CD14-positive monocyte (primary cell): ENCODE measurements at regions not wholly inside any gene's neighbourhood (a gene's known extent, or its start where the extent isn't known, plus 50 kb on each side); places are given as distances from the start of the nearest gene placed in this dataset.
"Not testable (repeated sequence)": the region's sequence is repeated elsewhere in the genome, so short reads cannot be mapped to it uniquely, and the experiment has no call there.

Experiments
- DNase-seq, 3 donors: peaks; one replicate each; pipeline ENCODE4 v3.0.0-alpha.2; 2011 to 2022
- H2AFZ ChIP-seq: 2 replicates; pipeline ENCODE4 v1.6.0; 2012; ENCODE audit warnings: mild to moderate bottlenecking, low read depth, low read length, inconsistent platforms; ENCODE audit not compliant: insufficient read depth, poor library complexity, severe bottlenecking
- H3K27ac ChIP-seq, 2 donors: 1 replicate in 1 of 2; 2 replicates in 1 of 2; pipeline ENCODE4 v1.5.1; 2012 to 2013; ENCODE audit warnings: low read length in 2 of 2, control low read depth in 1 of 2, inconsistent platforms in 1 of 2, low read depth in 1 of 2, mild to moderate bottlenecking in 1 of 2
- H3K27me3 ChIP-seq, 2 donors: one replicate each; pipeline versions ENCODE4 v1.6.0 to v1.6.1; 2011 to 2013; ENCODE audit warnings: low read length in 2 of 2; ENCODE audit not compliant: control insufficient read depth in 2 of 2, insufficient read depth in 2 of 2
- H3K36me3 ChIP-seq, 2 donors: replicated peaks in 1 of 2; 1 replicate in 1 of 2; 2 replicates in 1 of 2; pipeline versions ENCODE4 v1.5.1 to v1.6.1; 2012 to 2013; ENCODE audit warnings: low read length in 2 of 2, control low read depth in 1 of 2, inconsistent platforms in 1 of 2, mild to moderate bottlenecking in 1 of 2; ENCODE audit not compliant: insufficient read depth in 2 of 2, control insufficient read depth in 1 of 2
- H3K4me1 ChIP-seq, 2 donors: 1 replicate in 1 of 2; 2 replicates in 1 of 2; pipeline versions ENCODE4 v1.5.1 to v1.6.1; 2012 to 2013; ENCODE audit warnings: low read length in 2 of 2, control low read depth in 1 of 2, inconsistent platforms in 1 of 2, mild to moderate bottlenecking in 1 of 2, moderate library complexity in 1 of 2; ENCODE audit not compliant: insufficient read depth in 2 of 2, control insufficient read depth in 1 of 2
- H3K4me2 ChIP-seq: replicated peaks from 2 replicates; pipeline ENCODE3; 2012; ENCODE audit warnings: low read length, moderate library complexity, mild to moderate bottlenecking; ENCODE audit not compliant: poor library complexity, severe bottlenecking; ENCODE audit errors: extremely low read depth
- H3K4me3 ChIP-seq, 3 experiments: fragments of 200-600 bp in 1 of 3; sonication (generic) in 1 of 3; replicated peaks in 1 of 3; 1 replicate in 2 of 3; 2 replicates in 1 of 3; pipeline ENCODE4 v1.5.1; 2011 to 2013; ENCODE audit warnings: low read length in 3 of 3, mild to moderate bottlenecking in 3 of 3, control low read depth in 2 of 3, low read depth in 2 of 3, inconsistent platforms in 1 of 3, moderate library complexity in 1 of 3
- H3K79me2 ChIP-seq: 2 replicates; pipeline ENCODE4 v1.6.0; 2012; ENCODE audit warnings: mild to moderate bottlenecking, control low read depth, inconsistent platforms, low read length, moderate library complexity; ENCODE audit not compliant: insufficient read depth
- H3K9ac ChIP-seq: 2 replicates; pipeline ENCODE4 v1.6.0; 2017; ENCODE audit warnings: low read length, mild to moderate bottlenecking; ENCODE audit not compliant: insufficient read depth, poor library complexity, severe bottlenecking
- H3K9me3 ChIP-seq, 2 donors: replicated peaks in 1 of 2; 1 replicate in 1 of 2; 2 replicates in 1 of 2; pipeline versions ENCODE4 v1.5.1 to v1.6.1; 2012 to 2013; ENCODE audit warnings: low read length in 2 of 2, control low read depth in 1 of 2; ENCODE audit not compliant: control insufficient read depth in 1 of 2, insufficient read depth in 1 of 2
- H4K20me1 ChIP-seq: 2 replicates; pipeline ENCODE4 v1.6.0; 2012; ENCODE audit warnings: mild to moderate bottlenecking, low read length, control low read depth, moderate library complexity; ENCODE audit not compliant: insufficient read depth
- H3K27ac Mint-ChIP-seq, 7 donors: one replicate each; pipeline ENCODE4 v1.8.0; 2020; ENCODE audit warnings: mild to moderate bottlenecking in 7 of 7, mixed read lengths in 7 of 7, moderate library complexity in 6 of 7, inconsistent platforms in 2 of 7
- H3K27me3 Mint-ChIP-seq, 3 donors: one replicate each; pipeline ENCODE4 v1.8.0; 2021 to 2022; ENCODE audit warnings: low read depth in 3 of 3, mild to moderate bottlenecking in 3 of 3, mixed read lengths in 3 of 3, moderate library complexity in 3 of 3, inconsistent platforms in 1 of 3
- H3K36me3 Mint-ChIP-seq, 2 donors: one replicate each; pipeline ENCODE4 v1.8.0; 2020; ENCODE audit warnings: mixed read lengths in 2 of 2, inconsistent platforms in 1 of 2, mild to moderate bottlenecking in 1 of 2
- H3K4me1 Mint-ChIP-seq: one replicate; pipeline ENCODE4 v1.8.0; 2020; ENCODE audit warnings: mild to moderate bottlenecking, mixed read lengths
- H3K4me3 Mint-ChIP-seq, 2 donors: one replicate each; pipeline ENCODE4 v1.8.0; 2020; ENCODE audit warnings: mild to moderate bottlenecking in 2 of 2, mixed read lengths in 2 of 2, moderate library complexity in 1 of 2
- H3K9me3 Mint-ChIP-seq, 7 donors: one replicate each; pipeline ENCODE4 v1.8.0; 2020 to 2022; ENCODE audit warnings: mixed read lengths in 7 of 7, mild to moderate bottlenecking in 6 of 7, moderate library complexity in 6 of 7, inconsistent platforms in 2 of 7
- WGBS: methylation state at CpG from one replicate; pipeline ENCODE4 v1.1.5; 2013; ENCODE audit warnings: missing lambda C conversion rate; ENCODE audit not compliant: insufficient coverage; 5-methylcytosine and 5-hydroxymethylcytosine counted together
- intact Hi-C, 2 donors: fragments of 100-400 bp; cut with micrococcal nuclease; formaldehyde crosslinking; loops; one replicate each; pipeline versions ENCODE4 v1.15.0 to v1.15.1; 2023
- TF ChIP-seq, protein P1 (sequence below): fragments of 200-600 bp; IDR thresholded peaks from one replicate; pipeline ENCODE4 v1.8.0; 2022; ENCODE audit warnings: antibody characterized with exemption, mild to moderate bottlenecking

- DNase-seq = no peak
- no peaks in the 10 kb centered on the region for H3K36me3 ChIP-seq
- no peak overlapping the region for H3K4me2 ChIP-seq
- H3K79me2 ChIP-seq = no peaks in the 10 kb centered on the region
- no peaks in the 10 kb centered on the region for H3K4me1 ChIP-seq
- Mint-ChIP-seq H3K27me3 (peaks cover 0 to 2% (median 0%) of the 10 kb centered on the region in 3 donors), H3K4me1 (no peaks in the 10 kb centered on the region), H3K4me3 (no peak overlapping the region), H3K27ac (no peak overlapping the region), H3K36me3 (no peaks in the 10 kb centered on the region), H3K9me3 (peaks cover 0 to 16% (median 6%) of the 10 kb centered on the region in 7 donors)
- no peaks in the 10 kb centered on the region for H4K20me1 ChIP-seq
- no peak overlapping the region for H3K4me3 ChIP-seq
- H3K9ac ChIP-seq = no peak overlapping the region
- no peak overlapping the region for H3K27ac ChIP-seq
- 100% methylated on average over 1 of the region's 1 CpG for WGBS
- intact Hi-C loops = no loop called here
- TF ChIP-seq, protein P1, sequence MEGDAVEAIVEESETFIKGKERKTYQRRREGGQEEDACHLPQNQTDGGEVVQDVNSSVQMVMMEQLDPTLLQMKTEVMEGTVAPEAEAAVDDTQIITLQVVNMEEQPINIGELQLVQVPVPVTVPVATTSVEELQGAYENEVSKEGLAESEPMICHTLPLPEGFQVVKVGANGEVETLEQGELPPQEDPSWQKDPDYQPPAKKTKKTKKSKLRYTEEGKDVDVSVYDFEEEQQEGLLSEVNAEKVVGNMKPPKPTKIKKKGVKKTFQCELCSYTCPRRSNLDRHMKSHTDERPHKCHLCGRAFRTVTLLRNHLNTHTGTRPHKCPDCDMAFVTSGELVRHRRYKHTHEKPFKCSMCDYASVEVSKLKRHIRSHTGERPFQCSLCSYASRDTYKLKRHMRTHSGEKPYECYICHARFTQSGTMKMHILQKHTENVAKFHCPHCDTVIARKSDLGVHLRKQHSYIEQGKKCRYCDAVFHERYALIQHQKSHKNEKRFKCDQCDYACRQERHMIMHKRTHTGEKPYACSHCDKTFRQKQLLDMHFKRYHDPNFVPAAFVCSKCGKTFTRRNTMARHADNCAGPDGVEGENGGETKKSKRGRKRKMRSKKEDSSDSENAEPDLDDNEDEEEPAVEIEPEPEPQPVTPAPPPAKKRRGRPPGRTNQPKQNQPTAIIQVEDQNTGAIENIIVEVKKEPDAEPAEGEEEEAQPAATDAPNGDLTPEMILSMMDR = no peak
- no peaks in the 10 kb centered on the region for H3K27me3 ChIP-seq
- no peak overlapping the region for H2AFZ ChIP-seq
- peaks cover 10 to 16% of the 10 kb centered on the region in 2 donors for H3K9me3 ChIP-seq
Observed at GRCh38 chrX:63526863-63527262, 175.7 kb upstream of the SPIN4 start.

DNA sequence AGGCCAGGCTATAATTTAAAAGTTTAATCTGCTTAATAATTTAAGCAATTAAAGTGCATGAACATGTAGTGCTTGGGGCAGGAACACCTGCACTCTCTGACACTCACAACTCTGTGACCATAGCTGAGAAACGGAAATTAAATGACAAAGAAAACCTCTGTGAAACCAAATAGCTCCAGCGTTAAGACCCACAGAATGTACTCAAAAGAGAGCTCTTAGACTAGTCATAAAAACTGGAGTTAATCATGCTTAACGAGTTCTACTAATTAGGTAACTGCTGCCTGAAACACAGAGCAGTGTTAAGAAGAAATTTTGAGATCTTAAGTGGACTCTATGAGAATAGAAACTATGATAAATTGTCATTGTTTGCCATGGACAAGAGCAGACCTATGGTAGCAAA is 174.4 kb upstream of the SPIN4 start:
- Histone ChIP-seq H3K79me2 (no peaks in the 10 kb centered on the region), H3K27me3 (no peaks in the 10 kb centered on the region), H4K20me1 (no peaks in the 10 kb centered on the region), H3K4me1 (no peaks in the 10 kb centered on the region), H3K27ac (no peak overlapping the region), H3K4me2 (no peak overlapping the region), H3K9me3 (peaks cover 10 to 16% of the 10 kb centered on the region in 2 donors), H3K9ac (no peak overlapping the region), H3K4me3 (no peak overlapping the region), H3K36me3 (no peaks in the 10 kb centered on the region), H2AFZ (no peak overlapping the region)
- H3K36me3 Mint-ChIP-seq = no peaks in the 10 kb centered on the region
- intact Hi-C loops = no loop called here
- TF ChIP-seq, protein P1 = no peak
- peaks cover 0 to 2% (median 0%) of the 10 kb centered on the region in 3 donors for H3K27me3 Mint-ChIP-seq
- no peaks in the 10 kb centered on the region for H3K4me1 Mint-ChIP-seq
- no peak overlapping the region for H3K4me3 Mint-ChIP-seq
- no peak overlapping the region for H3K27ac Mint-ChIP-seq
- no CpG with 5 or more reads among the region's 3 CpGs for WGBS
- no peak for DNase-seq
- peaks cover 0 to 21% (median 6%) of the 10 kb centered on the region in 7 donors for H3K9me3 Mint-ChIP-seq

DNA sequence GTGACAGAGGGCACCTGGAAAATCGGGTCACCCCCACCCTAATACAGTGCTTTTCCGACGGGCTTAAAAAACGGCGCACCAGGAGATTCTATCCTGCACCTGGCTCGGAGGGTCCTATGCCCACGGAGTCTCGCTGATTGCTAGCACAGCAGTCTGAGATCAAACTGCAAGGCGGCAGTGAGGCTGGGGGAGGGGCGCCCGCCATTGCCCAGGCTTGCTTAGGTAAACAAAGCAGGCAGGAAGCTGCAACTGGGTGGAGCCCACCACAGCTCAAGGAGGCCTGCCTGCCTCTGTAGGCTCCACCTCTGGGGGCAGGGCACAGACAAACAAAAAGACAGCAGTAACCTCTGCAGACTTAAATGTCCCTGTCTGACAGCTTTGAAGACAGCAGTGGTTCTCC is 168.2 kb upstream of the SPIN4 start:
- H4K20me1 ChIP-seq, H3K79me2 ChIP-seq, H3K4me1 ChIP-seq, H2AFZ ChIP-seq, H3K9me3 ChIP-seq, H3K4me2 ChIP-seq, H3K27ac ChIP-seq, H3K4me3 ChIP-seq, H3K4me1 Mint-ChIP-seq, H3K4me3 Mint-ChIP-seq, H3K27me3 Mint-ChIP-seq, intact Hi-C loops, H3K9ac ChIP-seq, H3K36me3 ChIP-seq, H3K27me3 ChIP-seq, DNase-seq, H3K27ac Mint-ChIP-seq, H3K36me3 Mint-ChIP-seq: not testable (repeated sequence)
- no CpG with 5 or more reads among the region's 11 CpGs for WGBS
- H3K9me3 Mint-ChIP-seq = peaks cover 0 to 15% (median 5%) of the 10 kb centered on the region in 7 donors
